Keratinocyte (primary cell): ENCODE measurements at regions not wholly inside any gene's neighbourhood (a gene's known extent, or its start where the extent isn't known, plus 50 kb on each side); places are given as distances from the start of the nearest gene placed in this dataset.

Source experiments
- DNase-seq: peaks from one replicate; pipeline ENCODE4 v3.0.0-alpha.2; 2011; ENCODE audit warnings: low read depth, missing footprints, low spot score
- FAIRE-seq: peaks from 2 replicates; lab custom pipeline; 2011; peaks lifted over from hg19 to GRCh38; lab: Jason Lieb, UNC
- H2AFZ ChIP-seq: 2 replicates; pipeline ENCODE4 v1.6.0; 2012; ENCODE audit warnings: low read length, control low read depth, inconsistent platforms; ENCODE audit not compliant: control insufficient read depth
- H3K27ac ChIP-seq: 2 replicates; pipeline ENCODE4 v1.5.1; 2011; ENCODE audit warnings: low read length; ENCODE audit not compliant: control insufficient read depth, insufficient read depth
- H3K27me3 ChIP-seq: 3 replicates; pipeline ENCODE4 v1.6.0; 2011; ENCODE audit warnings: low read length; ENCODE audit not compliant: control insufficient read depth, insufficient read depth; ENCODE audit errors: extremely low read depth
- H3K36me3 ChIP-seq, 2 experiments: 2 replicates in 1 of 2; 3 replicates in 1 of 2; pipeline ENCODE4 v1.5.1; 2011; ENCODE audit warnings: low read length in 2 of 2, mild to moderate bottlenecking in 1 of 2; ENCODE audit not compliant: control insufficient read depth in 2 of 2, insufficient read depth in 2 of 2; ENCODE audit errors: extremely low read depth in 1 of 2
- H3K4me1 ChIP-seq: 3 replicates; pipeline ENCODE4 v1.5.1; 2011; ENCODE audit warnings: low read length; ENCODE audit not compliant: control insufficient read depth, insufficient read depth; ENCODE audit errors: extremely low read depth
- H3K4me2 ChIP-seq: 3 replicates; pipeline ENCODE4 v1.6.0; 2011; ENCODE audit warnings: low read depth, low read length; ENCODE audit not compliant: control insufficient read depth, insufficient read depth; ENCODE audit errors: extremely low read depth
- H3K4me3 ChIP-seq, 3 experiments: fragments of 200-600 bp in 1 of 3; sonication (generic) in 1 of 3; 2 replicates in 2 of 3; 3 replicates in 1 of 3; pipeline ENCODE4 v1.5.1; 2011 to 2016; ENCODE audit warnings: low read length in 3 of 3, mild to moderate bottlenecking in 3 of 3, control low read depth in 2 of 3, inconsistent platforms in 1 of 3, low read depth in 1 of 3, mixed read lengths in 1 of 3, mixed run types in 1 of 3, moderate library complexity in 1 of 3; ENCODE audit not compliant: control insufficient read depth in 2 of 3, insufficient read depth in 2 of 3; ENCODE audit errors: extremely low read depth in 1 of 3
- H3K79me2 ChIP-seq: 2 replicates; pipeline ENCODE4 v1.6.0; 2012; ENCODE audit warnings: low read length; ENCODE audit not compliant: control insufficient read depth, insufficient read depth
- H3K9ac ChIP-seq: 3 replicates; pipeline ENCODE4 v1.6.0; 2011; ENCODE audit warnings: low read length; ENCODE audit not compliant: control insufficient read depth, insufficient read depth; ENCODE audit errors: extremely low read depth
- H3K9me1 ChIP-seq: 3 replicates; pipeline ENCODE4 v1.6.0; 2011; ENCODE audit warnings: low read length; ENCODE audit not compliant: control insufficient read depth, insufficient read depth; ENCODE audit errors: extremely low read depth
- H3K9me3 ChIP-seq: 2 replicates; pipeline ENCODE4 v1.5.1; 2012; ENCODE audit warnings: low read depth, low read length; ENCODE audit not compliant: control insufficient read depth
- H4K20me1 ChIP-seq: 3 replicates; pipeline ENCODE4 v1.6.0; 2011; ENCODE audit warnings: low read length; ENCODE audit not compliant: control insufficient read depth, insufficient read depth; ENCODE audit errors: extremely low read depth
- EZH2 ChIP-seq: IDR thresholded peaks from one replicate; pipeline ENCODE4 v1.6.1; 2012; ENCODE audit warnings: inconsistent platforms, mild to moderate bottlenecking, low read length, moderate library complexity
- dilution Hi-C: fragments of 300-500 bp; cut with MboI; formaldehyde crosslinking; loops from one replicate; pipeline ENCODE4 v1.7.0; 2020; ENCODE audit warnings: low sequenced_read_pairs; ENCODE audit not compliant: extremely low pct_ligation_motif_present
- TF ChIP-seq, protein P1 (sequence below), 3 experiments: IDR thresholded peaks in 1 of 3; conservative IDR thresholded peaks in 1 of 3; optimal IDR thresholded peaks in 1 of 3; 2 replicates in 2 of 3; 3 replicates in 1 of 3; pipeline versions ENCODE3 to v1.5.1; 2011; ENCODE audit warnings: low read length in 3 of 3, mild to moderate bottlenecking in 3 of 3, moderate library complexity in 2 of 3, control low read depth in 1 of 3, inconsistent platforms in 1 of 3; ENCODE audit not compliant: insufficient read depth in 2 of 3; ENCODE audit errors: extremely low read depth in 1 of 3

DNA sequence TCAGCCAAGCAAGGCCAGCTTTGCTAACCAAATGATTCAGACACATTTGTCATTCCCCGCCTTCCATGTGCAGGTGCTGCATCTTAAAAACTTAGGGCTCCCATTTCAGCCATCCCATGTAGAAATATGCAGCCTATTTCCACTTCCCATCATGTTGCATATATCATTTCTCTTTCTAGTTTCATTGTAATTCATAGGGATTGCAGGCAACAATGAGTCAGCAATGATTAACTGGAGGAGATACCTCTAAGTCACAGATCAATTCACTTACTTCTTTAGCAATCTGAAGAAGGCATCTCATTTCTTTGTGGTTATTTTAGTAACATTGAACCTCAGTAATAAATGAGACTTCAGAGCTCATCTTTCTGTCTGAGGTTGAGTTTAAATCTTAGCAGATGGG is 276.1 kb upstream of the PKDCC start:
- no peak overlapping the region for H2AFZ ChIP-seq
- no peak overlapping the region for H3K9ac ChIP-seq
- FAIRE-seq (no peak), DNase-seq (no peak)
- no peak overlapping the region for H3K4me2 ChIP-seq
- dilution Hi-C loops = no loop called here
- H3K4me1 ChIP-seq = no peaks in the 10 kb centered on the region
- H3K9me3 ChIP-seq = no peaks in the 10 kb centered on the region
- TF ChIP-seq, protein P1, sequence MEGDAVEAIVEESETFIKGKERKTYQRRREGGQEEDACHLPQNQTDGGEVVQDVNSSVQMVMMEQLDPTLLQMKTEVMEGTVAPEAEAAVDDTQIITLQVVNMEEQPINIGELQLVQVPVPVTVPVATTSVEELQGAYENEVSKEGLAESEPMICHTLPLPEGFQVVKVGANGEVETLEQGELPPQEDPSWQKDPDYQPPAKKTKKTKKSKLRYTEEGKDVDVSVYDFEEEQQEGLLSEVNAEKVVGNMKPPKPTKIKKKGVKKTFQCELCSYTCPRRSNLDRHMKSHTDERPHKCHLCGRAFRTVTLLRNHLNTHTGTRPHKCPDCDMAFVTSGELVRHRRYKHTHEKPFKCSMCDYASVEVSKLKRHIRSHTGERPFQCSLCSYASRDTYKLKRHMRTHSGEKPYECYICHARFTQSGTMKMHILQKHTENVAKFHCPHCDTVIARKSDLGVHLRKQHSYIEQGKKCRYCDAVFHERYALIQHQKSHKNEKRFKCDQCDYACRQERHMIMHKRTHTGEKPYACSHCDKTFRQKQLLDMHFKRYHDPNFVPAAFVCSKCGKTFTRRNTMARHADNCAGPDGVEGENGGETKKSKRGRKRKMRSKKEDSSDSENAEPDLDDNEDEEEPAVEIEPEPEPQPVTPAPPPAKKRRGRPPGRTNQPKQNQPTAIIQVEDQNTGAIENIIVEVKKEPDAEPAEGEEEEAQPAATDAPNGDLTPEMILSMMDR (optimal IDR thresholded peaks at IDR 0.05 in 1 of 3, IDR thresholded peaks at IDR 0.05 in 1 of 3, conservative IDR thresholded peaks at IDR 0.05 in 1 of 3; ENCODE audit: extremely low read depth in 1 of 3, insufficient read depth in 2 of 3, low read length in 3 of 3) = no peak
- no peak for TF ChIP-seq EZH2
- H3K27me3 ChIP-seq = no peaks in the 10 kb centered on the region
- no peak overlapping the region for H3K27ac ChIP-seq
- H3K36me3 ChIP-seq = no peaks in the 10 kb centered on the region
- no peaks in the 10 kb centered on the region for H3K79me2 ChIP-seq
- no peaks in the 10 kb centered on the region for H3K9me1 ChIP-seq
- H3K4me3 ChIP-seq = no peak overlapping the region
- H4K20me1 ChIP-seq = no peaks in the 10 kb centered on the region

DNA sequence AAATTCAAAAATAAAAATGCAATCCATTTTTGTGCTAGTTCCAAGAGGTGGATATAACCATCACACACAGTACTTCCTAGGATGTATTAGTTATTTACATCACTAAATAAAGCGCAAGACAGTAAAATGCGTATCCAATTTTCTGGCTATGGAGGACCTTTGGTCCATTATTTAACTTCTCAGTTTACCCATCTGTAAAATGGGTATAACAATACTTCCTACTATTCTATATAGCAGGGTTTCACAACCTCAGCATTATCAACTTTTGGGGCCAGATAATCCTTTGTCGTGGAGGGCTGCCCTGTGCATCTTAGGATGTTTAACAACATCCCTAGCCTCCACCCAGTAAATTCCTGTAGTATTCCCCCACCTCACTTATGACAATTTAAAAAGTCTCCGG is 275.1 kb upstream of the PKDCC start:
- Histone ChIP-seq H3K27ac (no peak overlapping the region), H3K27me3 (no peaks in the 10 kb centered on the region), H3K36me3 (no peaks in the 10 kb centered on the region), H3K4me3 (no peak overlapping the region), H3K9me3 (no peaks in the 10 kb centered on the region), H4K20me1 (no peaks in the 10 kb centered on the region), H3K9me1 (no peaks in the 10 kb centered on the region), H3K4me2 (no peak overlapping the region), H3K79me2 (no peaks in the 10 kb centered on the region), H2AFZ (no peak overlapping the region), H3K4me1 (no peaks in the 10 kb centered on the region), H3K9ac (no peak overlapping the region)
- no peak for FAIRE-seq
- dilution Hi-C loops = no loop called here
- DNase-seq = no peak
- TF ChIP-seq, protein P1 (optimal IDR thresholded peaks at IDR 0.05 in 1 of 3, IDR thresholded peaks at IDR 0.05 in 1 of 3, conservative IDR thresholded peaks at IDR 0.05 in 1 of 3; ENCODE audit: extremely low read depth in 1 of 3, insufficient read depth in 2 of 3, low read length in 3 of 3) = no peak
- TF ChIP-seq EZH2 = no peak
